ENCODE measurements at regions not wholly inside any gene's neighbourhood (a gene's known extent, or its start where the extent isn't known, plus 50 kb on each side); places are given as distances from the start of the nearest gene placed in this dataset.
"Not testable (repeated sequence)": the region's sequence is repeated elsewhere in the genome, so short reads cannot be mapped to it uniquely, and the experiment has no call there.

DNA sequence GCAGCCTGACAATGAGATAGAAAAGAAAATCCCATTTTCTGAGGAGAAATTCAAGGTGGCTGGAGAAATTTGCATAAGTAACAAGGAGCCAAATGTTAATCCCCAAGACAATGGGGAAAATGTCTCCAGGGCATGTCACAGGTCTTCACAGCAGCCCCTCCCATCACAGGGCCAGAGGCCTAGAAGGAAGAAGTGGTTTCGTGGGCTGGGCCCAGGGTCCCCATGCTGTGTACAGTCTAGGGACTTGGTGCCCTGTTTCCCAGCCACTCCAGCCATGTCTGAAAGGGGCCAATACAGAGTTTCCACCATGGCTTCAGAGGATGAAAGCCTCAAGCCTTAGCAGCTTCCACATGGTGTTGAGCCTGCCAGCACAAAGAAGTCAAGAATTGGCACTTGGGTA is 290.5 kb downstream of the SUCLG1 start:
- H3K4me3 ChIP-seq (ENCODE audit: low read depth in 2 of 2, low read length in 2 of 2); H3K27me3 ChIP-seq (ENCODE audit: control insufficient read depth, insufficient read depth, low read length); ATAC-seq; H3K36me3 ChIP-seq (ENCODE audit: control insufficient read depth, insufficient read depth, low read length); BruUV-seq (replicated peaks); CTCF ChIA-PET; in situ Hi-C loops (cut with HindIII; ENCODE audit: low pct_unique_long_range_greater_than_20kb, low sequenced_read_pairs); H3K4me1 ChIP-seq (ENCODE audit: control insufficient read depth, insufficient read depth, low read length); intact Hi-C loops (cut with micrococcal nuclease; ENCODE audit: unreplicated experiment); POLR2A ChIA-PET; DNase-seq (ENCODE audit: low read depth, low spot score); H3K27ac ChIP-seq (ENCODE audit: low read length); H3K9me3 ChIP-seq (ENCODE audit: control insufficient read depth, insufficient read depth, low read depth, low read length): not testable (repeated sequence)

DNA sequence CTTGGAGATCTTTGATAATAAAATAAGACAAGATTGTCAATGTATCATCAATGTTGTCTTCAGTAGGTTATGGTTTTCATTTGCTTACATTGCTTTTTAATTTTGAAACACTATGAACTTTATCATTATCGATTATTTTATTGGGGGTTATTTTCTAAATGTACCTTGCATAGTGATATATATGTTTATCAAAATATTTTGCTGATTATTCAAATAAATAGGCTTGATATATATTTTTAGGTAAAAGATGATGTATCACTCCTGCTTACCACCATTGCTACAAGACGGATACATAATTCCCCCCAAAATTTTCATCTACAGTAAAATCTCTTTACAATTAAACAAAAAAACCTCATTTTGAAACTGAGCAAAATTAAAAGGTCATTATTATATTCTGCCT is 293.8 kb downstream of the SUCLG1 start:
- TF ChIP-seq, protein P1, sequence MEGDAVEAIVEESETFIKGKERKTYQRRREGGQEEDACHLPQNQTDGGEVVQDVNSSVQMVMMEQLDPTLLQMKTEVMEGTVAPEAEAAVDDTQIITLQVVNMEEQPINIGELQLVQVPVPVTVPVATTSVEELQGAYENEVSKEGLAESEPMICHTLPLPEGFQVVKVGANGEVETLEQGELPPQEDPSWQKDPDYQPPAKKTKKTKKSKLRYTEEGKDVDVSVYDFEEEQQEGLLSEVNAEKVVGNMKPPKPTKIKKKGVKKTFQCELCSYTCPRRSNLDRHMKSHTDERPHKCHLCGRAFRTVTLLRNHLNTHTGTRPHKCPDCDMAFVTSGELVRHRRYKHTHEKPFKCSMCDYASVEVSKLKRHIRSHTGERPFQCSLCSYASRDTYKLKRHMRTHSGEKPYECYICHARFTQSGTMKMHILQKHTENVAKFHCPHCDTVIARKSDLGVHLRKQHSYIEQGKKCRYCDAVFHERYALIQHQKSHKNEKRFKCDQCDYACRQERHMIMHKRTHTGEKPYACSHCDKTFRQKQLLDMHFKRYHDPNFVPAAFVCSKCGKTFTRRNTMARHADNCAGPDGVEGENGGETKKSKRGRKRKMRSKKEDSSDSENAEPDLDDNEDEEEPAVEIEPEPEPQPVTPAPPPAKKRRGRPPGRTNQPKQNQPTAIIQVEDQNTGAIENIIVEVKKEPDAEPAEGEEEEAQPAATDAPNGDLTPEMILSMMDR (IDR thresholded peaks at IDR 0.05), result no peak
- TF ChIP-seq POLR2AphosphoS5 (IDR thresholded peaks at IDR 0.05; ENCODE audit: low read depth, low read length), result no peak
- no peak for TF ChIP-seq SIN3A (IDR thresholded peaks at IDR 0.05; ENCODE audit: borderline replicate concordance, insufficient read depth, low read depth, low read length)
- TF ChIP-seq, protein P2, sequence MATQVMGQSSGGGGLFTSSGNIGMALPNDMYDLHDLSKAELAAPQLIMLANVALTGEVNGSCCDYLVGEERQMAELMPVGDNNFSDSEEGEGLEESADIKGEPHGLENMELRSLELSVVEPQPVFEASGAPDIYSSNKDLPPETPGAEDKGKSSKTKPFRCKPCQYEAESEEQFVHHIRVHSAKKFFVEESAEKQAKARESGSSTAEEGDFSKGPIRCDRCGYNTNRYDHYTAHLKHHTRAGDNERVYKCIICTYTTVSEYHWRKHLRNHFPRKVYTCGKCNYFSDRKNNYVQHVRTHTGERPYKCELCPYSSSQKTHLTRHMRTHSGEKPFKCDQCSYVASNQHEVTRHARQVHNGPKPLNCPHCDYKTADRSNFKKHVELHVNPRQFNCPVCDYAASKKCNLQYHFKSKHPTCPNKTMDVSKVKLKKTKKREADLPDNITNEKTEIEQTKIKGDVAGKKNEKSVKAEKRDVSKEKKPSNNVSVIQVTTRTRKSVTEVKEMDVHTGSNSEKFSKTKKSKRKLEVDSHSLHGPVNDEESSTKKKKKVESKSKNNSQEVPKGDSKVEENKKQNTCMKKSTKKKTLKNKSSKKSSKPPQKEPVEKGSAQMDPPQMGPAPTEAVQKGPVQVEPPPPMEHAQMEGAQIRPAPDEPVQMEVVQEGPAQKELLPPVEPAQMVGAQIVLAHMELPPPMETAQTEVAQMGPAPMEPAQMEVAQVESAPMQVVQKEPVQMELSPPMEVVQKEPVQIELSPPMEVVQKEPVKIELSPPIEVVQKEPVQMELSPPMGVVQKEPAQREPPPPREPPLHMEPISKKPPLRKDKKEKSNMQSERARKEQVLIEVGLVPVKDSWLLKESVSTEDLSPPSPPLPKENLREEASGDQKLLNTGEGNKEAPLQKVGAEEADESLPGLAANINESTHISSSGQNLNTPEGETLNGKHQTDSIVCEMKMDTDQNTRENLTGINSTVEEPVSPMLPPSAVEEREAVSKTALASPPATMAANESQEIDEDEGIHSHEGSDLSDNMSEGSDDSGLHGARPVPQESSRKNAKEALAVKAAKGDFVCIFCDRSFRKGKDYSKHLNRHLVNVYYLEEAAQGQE (IDR thresholded peaks at IDR 0.05; ENCODE audit: insufficient read depth in 1 of 2, low read depth in 2 of 2, low read length in 1 of 2), result no peak
- no peak for TF ChIP-seq TCF7L2 (IDR thresholded peaks at IDR 0.05; ENCODE audit: low read depth, low read length)
- intact Hi-C loops (cut with micrococcal nuclease; ENCODE audit: unreplicated experiment) (no loop called here), in situ Hi-C loops (cut with HindIII; ENCODE audit: low pct_unique_long_range_greater_than_20kb, low sequenced_read_pairs) (no loop called here)
- Histone ChIP-seq H3K4me3 (ENCODE audit: low read depth in 2 of 2, low read length in 2 of 2) (no peak overlapping the region), H3K27me3 (ENCODE audit: control insufficient read depth, insufficient read depth, low read length) (no peaks in the 10 kb centered on the region), H3K9me3 (ENCODE audit: control insufficient read depth, insufficient read depth, low read depth, low read length) (no peaks in the 10 kb centered on the region), H3K36me3 (ENCODE audit: control insufficient read depth, insufficient read depth, low read length) (no peaks in the 10 kb centered on the region), H3K27ac (ENCODE audit: low read length) (no peak overlapping the region), H3K4me1 (ENCODE audit: control insufficient read depth, insufficient read depth, low read length) (no peaks in the 10 kb centered on the region)
- POLR2A ChIA-PET, result no interaction called here
- BruUV-seq (replicated peaks), result no TSS peak
- ATAC-seq (no peak), DNase-seq (ENCODE audit: low read depth, low spot score) (no peak)
- CTCF ChIA-PET, result no interaction called here

DNA sequence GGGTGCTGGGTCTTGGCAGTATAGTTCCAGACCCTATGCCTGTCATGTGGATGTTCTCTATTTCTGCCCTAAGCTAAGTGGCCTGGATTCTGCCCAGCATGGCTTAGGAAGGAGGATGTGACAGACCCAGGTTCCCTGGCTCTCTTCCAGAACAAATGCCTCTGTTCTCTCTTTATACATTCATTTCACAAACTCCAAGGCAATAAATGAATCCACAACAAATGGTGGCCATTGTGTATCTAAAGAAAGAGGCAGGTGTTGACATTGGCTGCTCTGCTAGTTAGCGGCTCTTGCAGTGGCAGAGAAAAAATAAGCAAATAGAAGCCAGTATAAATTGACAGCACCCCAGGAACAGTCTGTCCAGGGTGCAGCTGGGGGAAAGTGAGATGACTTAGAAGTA is 298.6 kb downstream of the SUCLG1 start:
- in situ Hi-C loops (cut with HindIII; ENCODE audit: low pct_unique_long_range_greater_than_20kb, low sequenced_read_pairs), result no loop called here
- Histone ChIP-seq H3K27ac (ENCODE audit: low read length) (no peak overlapping the region), H3K36me3 (ENCODE audit: control insufficient read depth, insufficient read depth, low read length) (no peaks in the 10 kb centered on the region), H3K27me3 (ENCODE audit: control insufficient read depth, insufficient read depth, low read length) (no peaks in the 10 kb centered on the region), H3K4me3 (ENCODE audit: low read depth in 2 of 2, low read length in 2 of 2) (no peak overlapping the region), H3K9me3 (ENCODE audit: control insufficient read depth, insufficient read depth, low read depth, low read length) (no peaks in the 10 kb centered on the region), H3K4me1 (ENCODE audit: control insufficient read depth, insufficient read depth, low read length) (no peaks in the 10 kb centered on the region)
- ChIA-PET CTCF (no interaction called here), POLR2A (no interaction called here)
- intact Hi-C loops (cut with micrococcal nuclease; ENCODE audit: unreplicated experiment), result no loop called here
- DNase-seq (ENCODE audit: low read depth, low spot score), result no peak
- ATAC-seq, result no peak
- BruUV-seq (replicated peaks), result no TSS peak
- TF ChIP-seq, protein P1 (IDR thresholded peaks at IDR 0.05), result no peak
- TF ChIP-seq, protein P2 (IDR thresholded peaks at IDR 0.05; ENCODE audit: insufficient read depth in 1 of 2, low read depth in 2 of 2, low read length in 1 of 2), result no peak
- TF ChIP-seq POLR2AphosphoS5 (IDR thresholded peaks at IDR 0.05; ENCODE audit: low read depth, low read length) (no peak), TCF7L2 (IDR thresholded peaks at IDR 0.05; ENCODE audit: low read depth, low read length) (no peak), SIN3A (IDR thresholded peaks at IDR 0.05; ENCODE audit: borderline replicate concordance, insufficient read depth, low read depth, low read length) (no peak)

Measured in Panc1 (cell line).